Left forelimb (tissue), 1 donor: ENCODE measurements at regions not wholly inside any gene's neighbourhood (a gene's known extent, or its start where the extent isn't known, plus 50 kb on each side); places are given as distances from the start of the nearest gene placed in this dataset.
A peak's percentile ranks its signal among the peaks of the same experiment; 100 is the strongest.

Experiments used
- DNase-seq: peaks from one replicate; pipeline ENCODE4 v3.0.0-alpha.2; 2018; ENCODE audit warnings: low spot score

GRCh38 chr16:66315210-66315825 lies 51.2 kb upstream of the CDH5 start:
- peak; percentile 46 for DNase-seq

GRCh38 chr16:66311306-66311705 lies 55.2 kb upstream of the CDH5 start:
- DNase-seq: no peak

DNA sequence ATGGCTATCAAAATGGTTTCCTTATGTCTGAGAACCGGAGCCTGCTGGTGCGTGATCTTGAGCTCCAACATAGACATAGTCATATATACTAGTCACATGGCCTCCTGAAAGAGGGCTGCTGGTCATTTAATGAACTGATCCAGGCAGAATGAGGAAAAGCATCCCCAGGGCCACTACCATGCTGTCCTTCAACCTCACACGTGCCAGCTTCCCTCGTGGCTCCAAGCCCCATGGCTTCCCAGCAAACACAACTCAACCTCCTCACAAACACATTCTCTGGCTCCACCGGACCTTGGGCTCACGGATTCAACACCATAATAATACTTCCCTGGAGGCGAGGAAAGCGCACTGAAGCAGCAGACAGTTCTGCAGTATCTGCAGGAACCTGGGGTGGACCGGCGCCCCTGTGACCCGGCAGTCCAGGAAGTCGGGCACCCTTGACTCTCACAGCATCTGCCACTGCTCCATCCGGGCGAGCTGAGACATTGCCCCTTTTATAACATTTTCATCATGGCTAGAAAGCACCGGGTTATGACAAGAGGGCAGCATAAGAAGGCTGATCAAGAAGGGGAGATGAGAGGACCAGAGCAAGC lies 57.2 kb upstream of the CDH5 start:
- peak; percentile 62 for DNase-seq

DNA sequence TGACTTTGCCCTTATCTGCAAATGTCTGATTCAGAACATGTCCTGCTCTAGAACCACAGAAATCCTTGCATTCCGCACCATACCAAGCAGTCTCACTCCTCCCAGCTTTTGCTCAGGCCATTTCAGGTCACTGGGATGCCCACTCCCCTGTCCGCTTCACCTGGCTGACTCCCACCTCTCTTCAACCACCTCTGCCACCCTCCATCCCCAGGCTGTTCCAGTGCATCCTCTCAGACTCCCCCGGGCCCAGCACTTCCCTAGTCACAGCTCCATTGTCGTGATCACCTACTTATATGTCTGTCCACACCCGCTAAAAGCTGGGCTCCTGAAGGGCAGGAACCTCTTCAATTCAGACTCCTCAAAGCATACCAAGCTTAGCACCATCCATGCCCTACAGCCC lies 58.4 kb upstream of the CDH5 start:
- no peak for DNase-seq

DNA sequence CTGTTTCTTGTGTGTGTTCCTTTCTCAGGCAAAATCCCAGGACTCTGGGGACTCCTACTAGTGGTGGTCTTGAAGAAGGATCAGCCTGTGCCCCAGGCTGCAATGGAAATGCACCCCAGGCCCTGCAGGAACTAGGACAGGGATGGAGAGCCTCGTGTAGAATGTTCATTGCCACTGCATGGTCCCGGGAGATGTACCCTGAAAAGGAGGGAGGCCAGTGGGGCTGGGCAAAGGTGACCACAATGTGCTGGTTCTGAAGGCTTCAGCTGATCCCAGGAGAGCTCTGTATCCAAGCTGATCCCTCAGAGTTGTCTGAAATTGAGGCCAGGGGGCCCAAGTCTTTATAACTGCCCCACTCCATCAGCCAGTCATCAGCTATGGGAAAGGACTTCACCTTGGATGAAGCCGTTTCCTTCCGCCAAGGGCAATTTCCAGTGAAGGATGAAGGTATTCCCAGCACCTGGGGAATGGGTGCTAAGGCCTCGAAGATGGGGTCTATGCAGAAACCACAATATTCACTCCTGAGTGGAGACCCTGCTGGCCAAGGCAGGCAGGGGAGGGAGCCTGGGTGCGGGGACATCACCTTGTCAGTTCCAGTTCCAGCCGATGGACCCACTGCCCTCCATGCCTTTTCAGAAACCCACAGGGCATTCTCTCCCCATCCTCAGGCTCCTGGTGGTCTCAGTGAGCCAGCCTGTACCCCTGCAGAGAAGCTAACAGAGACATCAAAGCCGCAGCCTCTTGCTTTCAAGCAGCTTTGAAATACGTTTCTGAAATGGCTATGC lies 59.9 kb upstream of the CDH5 start:
- DNase-seq: peak; percentile 28

GRCh38 chr16:66304961-66305360 lies 61.5 kb upstream of the CDH5 start:
- DNase-seq: peak; percentile 30

DNA sequence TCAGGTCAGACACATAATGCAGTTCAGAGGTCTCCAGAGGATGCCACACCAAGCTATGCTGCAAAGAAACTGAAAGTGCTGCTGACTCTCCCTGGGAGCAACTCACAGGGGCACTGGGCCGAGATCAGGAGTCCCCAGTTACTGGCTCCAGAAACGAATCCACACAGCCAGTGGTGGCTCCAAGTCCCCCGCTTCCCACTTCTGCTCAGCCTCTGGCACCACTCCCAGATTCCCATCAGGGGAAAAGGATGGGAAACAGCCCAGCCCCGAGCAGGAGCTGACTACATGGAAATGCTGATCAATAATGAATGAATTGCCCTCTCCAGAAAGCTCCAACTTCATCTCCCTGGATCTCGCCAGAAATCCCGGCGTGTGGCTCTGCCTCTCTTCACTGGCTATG lies 62.3 kb upstream of the CDH5 start:
- DNase-seq: peak; percentile 66

GRCh38 chr16:66300501-66300900 lies 66.0 kb upstream of the CDH5 start:
- DNase-seq: no peak

GRCh38 chr16:66300037-66300436 lies 66.5 kb upstream of the CDH5 start:
- no peak for DNase-seq

DNA sequence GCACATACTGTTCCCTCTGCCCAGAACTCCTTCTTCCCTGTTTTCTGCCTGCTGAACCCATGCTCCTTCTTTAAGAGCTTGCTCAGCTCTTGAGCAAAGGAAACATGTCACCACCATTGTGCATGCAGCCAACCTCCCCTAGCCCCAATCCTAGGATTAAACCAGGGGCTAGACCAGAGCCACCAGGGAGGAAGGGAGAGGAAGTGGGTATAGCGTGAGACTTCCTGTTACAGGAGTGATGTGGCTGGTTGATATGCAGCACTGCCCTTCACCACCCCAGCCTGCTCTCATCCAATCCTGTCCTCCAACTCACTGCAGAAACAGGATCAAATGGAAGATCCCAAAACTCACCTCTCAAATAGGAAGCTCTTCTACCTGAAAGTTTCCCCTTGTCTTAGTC lies 67.1 kb upstream of the CDH5 start:
- DNase-seq: no peak

GRCh38 chr16:66298571-66299120 lies 67.8 kb upstream of the CDH5 start:
- no peak for DNase-seq

GRCh38 chr16:66298006-66298405 lies 68.5 kb upstream of the CDH5 start:
- peak; percentile 47 for DNase-seq

- DNase-seq: peak; percentile 44
Measured at GRCh38 chr16:66296591-66296990, 69.9 kb upstream of the CDH5 start.

DNA sequence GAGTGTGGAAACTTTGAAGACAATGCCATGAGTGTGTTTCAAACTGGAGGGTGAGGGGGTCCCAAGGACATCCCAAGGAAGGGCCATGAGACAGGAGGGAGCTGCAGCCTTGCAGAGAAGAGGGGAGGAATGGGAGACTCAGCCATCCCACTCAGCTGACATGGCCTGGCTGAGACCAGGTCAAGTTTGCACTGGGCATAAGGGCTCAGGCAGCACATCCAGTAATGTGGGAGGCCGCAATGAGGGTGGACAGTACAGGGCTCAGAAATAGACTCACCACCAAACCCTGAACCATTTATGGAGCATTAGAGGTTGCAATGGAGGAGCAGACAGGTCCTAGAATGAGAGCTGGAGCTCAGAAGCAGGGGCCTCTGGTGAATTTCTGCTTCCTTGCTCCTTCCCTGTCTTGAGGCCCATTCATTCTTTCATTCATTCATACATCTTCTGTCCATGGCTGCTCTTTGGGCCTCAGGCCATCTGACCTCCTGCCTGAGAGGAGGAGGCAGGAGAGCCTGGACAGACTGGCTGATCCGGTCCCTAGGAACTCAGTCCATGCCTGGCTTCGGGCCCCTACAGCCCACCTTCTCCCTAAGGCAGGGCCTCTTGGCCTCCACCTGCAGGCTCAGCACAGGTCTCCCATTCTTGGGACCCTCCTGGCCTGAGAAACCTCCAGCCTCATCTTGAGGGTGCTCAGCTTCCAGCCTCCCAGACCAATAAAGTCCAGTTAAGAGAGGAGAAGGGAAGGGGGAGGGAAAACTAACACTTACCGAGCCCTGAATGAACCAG lies 70.5 kb upstream of the CDH5 start:
- DNase-seq: peak; percentile 40

- DNase-seq: no peak
Measured at GRCh38 chr16:66295213-66295612, 71.3 kb upstream of the CDH5 start.

DNA sequence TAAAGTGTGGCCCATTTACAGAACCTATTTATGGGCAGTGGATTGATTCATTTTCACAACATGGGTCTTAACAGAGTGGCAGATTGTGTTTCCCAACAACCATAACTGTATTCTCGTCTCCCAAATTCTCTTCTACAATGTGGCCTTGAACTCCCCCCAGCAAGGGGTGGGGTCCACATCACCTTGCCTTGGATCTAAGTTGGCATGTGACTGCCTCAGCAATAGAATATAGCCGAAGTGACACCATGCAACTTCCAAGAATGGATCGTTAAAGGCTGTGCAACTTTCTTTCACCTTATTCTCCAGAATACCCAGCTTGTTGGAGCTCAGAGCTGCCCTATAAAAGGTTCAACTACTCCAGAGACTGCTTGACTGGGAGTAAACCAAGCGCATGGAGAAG lies 72.0 kb upstream of the CDH5 start:
- DNase-seq: no peak

DNA sequence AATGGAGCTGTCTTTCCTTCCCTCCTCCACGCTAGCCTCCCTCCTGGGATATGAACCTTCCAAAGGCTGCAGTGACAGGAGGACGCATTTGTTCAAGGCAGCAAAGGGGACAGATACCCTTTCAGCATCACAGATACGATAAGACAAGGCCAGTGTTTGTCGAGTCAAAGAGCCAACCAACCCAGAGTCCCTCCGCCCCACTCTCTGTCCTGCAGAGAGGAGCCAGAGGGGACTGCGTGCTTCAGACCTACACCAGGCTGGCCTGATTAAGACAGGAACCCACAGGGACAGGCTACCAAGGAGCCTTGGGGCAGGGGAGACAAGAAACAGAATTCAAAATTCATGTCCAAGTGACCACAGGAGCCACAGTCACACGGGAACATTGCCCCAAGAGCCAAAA lies 72.6 kb upstream of the CDH5 start:
- no peak for DNase-seq

DNA sequence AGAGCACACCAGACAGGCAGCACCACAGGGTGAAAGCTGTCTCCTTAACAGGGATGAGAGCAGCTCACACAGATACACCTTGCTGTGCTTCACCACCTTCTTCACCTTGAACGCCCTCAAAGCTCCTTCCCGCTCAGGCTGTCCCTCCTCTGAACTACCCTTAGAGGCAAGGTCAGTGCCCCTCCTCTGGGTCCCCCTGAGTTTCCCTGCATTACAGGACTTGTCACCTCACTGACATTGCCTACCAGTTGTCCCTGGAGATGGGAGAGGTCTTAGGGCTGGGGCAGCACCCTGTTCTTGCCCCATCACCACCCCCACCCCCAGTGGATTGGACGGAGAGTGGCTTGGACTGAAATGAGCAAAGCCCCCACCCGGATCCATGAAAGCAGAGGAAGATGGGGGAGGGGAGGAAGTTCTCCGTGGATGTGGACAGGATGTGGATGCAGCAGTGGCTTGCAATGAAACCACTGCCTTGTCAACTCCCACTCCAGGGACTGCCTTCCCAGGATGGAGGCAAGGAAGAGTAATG lies 73.2 kb upstream of the CDH5 start:
- DNase-seq: peak; percentile 47

GRCh38 chr16:66292241-66292935 lies 74.1 kb upstream of the CDH5 start:
- DNase-seq: no peak

DNA sequence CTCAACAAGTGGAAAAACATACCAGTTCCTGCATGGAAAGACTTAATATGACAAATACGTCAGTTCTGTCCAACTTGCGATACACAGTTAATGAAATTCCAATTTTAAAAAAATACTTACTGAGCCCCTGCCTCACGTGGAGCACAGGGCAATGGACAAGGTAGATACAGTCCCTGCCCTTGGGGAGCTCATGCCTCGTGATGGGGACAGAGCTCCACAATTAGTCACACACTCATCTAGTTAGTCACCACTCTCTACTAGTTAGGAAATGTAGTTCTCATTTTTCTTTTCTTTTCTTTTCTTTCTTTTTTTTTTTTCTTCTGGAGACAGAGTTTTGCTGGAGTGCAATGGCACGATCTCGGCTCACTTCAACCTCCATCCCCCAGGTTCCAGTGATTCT lies 74.7 kb upstream of the CDH5 start:
- no peak for DNase-seq

- DNase-seq: peak; percentile 49
Measured at GRCh38 chr16:66290431-66290830, 76.1 kb upstream of the CDH5 start.
